GM12864 (cell line): ENCODE measurements at regions not wholly inside any gene's neighbourhood (a gene's known extent, or its start where the extent isn't known, plus 50 kb on each side); places are given as distances from the start of the nearest gene placed in this dataset.
"Not testable (repeated sequence)": the region's sequence is repeated elsewhere in the genome, so short reads cannot be mapped to it uniquely, and the experiment has no call there.

ENCODE experiments used
- DNase-seq: peaks from one replicate; pipeline ENCODE4 v3.0.0-alpha.2; 2011; ENCODE audit warnings: low read depth
- H3K4me3 ChIP-seq: 2 replicates; pipeline ENCODE4 v1.5.1; 2011; ENCODE audit warnings: mild to moderate bottlenecking, low read depth, low read length, control low read depth
- CTCF ChIP-seq: IDR thresholded peaks from 2 replicates; pipeline ENCODE4 v1.5.1; 2011; ENCODE audit warnings: low read depth, mild to moderate bottlenecking, moderate library complexity, low read length, control low read depth, inconsistent platforms; ENCODE audit errors: missing control alignments

GRCh38 chr11:37280200-37280599 is 682.2 kb upstream of the RAG2 start:
- TF ChIP-seq CTCF = no peak
- DNase-seq = no peak
- H3K4me3 ChIP-seq = no peak overlapping the region

GRCh38 chr11:37277896-37278465 is 679.9 kb upstream of the RAG2 start:
- no peak overlapping the region for H3K4me3 ChIP-seq
- no peak for DNase-seq
- no peak for TF ChIP-seq CTCF

GRCh38 chr11:37264783-37265182 is 666.7 kb upstream of the RAG2 start:
- no peak overlapping the region for H3K4me3 ChIP-seq
- TF ChIP-seq CTCF = no peak
- DNase-seq = no peak

- H3K4me3 ChIP-seq = no peak overlapping the region
- no peak for TF ChIP-seq CTCF
- DNase-seq = no peak
Measured at GRCh38 chr11:37264060-37264459, 666.0 kb upstream of the RAG2 start.

- DNase-seq, H3K4me3 ChIP-seq: not testable (repeated sequence)
Measured at GRCh38 chr11:37263467-37263866, 665.4 kb upstream of the RAG2 start.

GRCh38 chr11:37259734-37260133 is 661.7 kb upstream of the RAG2 start:
- TF ChIP-seq CTCF = no peak
- no peak overlapping the region for H3K4me3 ChIP-seq
- no peak for DNase-seq

GRCh38 chr11:37248145-37248544 is 650.1 kb upstream of the RAG2 start:
- no peak for DNase-seq
- no peak for TF ChIP-seq CTCF
- no peak overlapping the region for H3K4me3 ChIP-seq

- not testable (repeated sequence) for DNase-seq, H3K4me3 ChIP-seq
Measured at GRCh38 chr11:37246092-37246491, 648.1 kb upstream of the RAG2 start.
